ENCODE measurements at regions not wholly inside any gene's neighbourhood (a gene's known extent, or its start where the extent isn't known, plus 50 kb on each side); places are given as distances from the start of the nearest gene placed in this dataset.

DNA sequence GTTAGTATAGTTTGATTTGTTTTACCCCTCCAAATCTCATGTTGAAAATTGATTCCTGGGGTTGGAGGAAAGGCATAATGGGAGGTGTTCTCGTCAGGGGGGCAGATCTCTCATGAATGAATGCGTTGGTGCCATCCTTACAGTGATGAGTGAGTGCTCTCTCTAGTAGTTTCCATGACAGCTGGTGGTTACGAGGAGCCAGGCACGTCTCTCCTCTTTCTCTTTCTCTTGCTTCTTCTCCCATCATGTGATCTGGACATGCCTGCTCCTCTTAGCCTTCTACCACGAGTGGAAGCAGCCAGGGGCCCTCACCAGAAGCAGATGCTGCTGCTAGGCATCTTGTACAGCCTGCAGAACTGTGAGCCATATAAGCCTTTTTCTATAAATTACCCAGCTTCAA lies 454.1 kb downstream of the EFNA5 start:
- no peak for DNase-seq

DNA sequence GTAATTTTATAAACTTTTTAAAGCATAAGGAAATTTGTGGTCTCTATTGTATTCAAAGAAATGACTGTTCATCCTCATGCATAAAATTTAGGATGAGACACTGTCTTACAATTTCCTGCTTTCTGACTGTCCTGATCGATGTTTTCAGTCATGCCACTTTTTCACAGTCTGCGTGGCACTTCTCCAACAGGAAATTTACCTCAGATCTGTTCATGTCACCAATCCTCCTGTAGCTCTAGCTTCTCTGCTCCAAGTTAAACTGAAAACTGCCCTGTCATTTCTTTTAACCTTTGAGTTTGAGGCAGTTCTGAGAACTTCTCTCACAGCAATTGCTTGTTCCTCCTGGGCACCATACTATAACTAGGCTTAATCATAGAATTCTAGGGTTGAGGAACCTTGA lies 455.1 kb downstream of the EFNA5 start:
- peak; percentile 7 for DNase-seq

DNA sequence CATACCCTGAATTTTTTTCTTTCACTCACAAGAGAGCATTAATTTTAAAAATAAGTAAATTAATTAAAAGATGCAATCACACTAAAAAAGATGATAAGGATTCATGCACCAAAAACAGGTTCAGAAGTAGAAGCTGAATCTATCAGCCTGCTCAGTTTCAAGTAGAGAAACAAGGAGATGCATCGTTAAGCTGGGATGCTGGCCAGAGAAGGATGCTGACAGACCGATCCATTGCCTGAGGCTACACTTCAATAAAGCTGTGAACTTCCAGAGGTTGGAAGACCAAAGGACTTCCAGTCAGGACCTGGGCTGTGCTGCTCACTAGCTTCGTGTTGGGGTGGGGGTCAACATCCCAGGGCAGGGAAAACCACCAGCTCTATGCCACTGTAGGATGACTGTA lies 457.7 kb downstream of the EFNA5 start:
- no peak for DNase-seq

DNA sequence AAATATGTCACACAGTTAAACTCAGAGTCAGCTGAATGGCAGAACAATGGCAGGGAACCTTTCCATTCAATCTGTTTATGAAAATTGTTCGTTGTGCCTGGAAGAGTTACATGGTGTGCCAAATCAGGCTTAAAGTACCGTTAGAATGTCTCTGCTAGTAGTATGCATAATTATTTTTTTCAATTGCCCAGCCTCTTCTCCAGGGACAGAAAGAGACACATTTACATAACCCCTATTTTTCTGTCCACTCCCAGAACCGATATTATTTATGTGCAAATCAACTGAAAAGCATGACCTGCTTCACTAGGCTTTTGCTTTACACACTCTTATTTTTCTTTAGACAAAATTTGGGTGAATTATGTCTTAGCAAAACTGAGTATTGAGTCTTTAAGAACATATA lies 459.1 kb downstream of the EFNA5 start:
- DNase-seq: no peak

DNA sequence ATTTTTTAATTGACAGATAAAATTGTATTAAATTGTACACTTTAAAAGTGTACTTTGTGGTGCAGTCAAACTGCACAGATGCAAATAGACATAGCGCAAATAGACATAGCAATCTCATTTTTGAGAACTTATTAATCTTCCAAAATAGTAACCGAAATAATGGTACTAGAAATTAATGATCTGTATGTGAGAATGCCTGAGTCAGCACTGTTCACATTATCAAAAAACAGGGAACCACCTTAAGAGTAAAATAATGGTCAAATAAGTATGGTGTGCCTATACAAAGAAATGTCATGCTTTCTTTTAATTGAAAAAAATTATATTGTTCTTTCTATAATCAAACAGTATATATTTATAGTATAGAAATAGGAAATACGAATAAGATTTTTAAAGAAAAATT lies 461.9 kb downstream of the EFNA5 start:
- no peak for DNase-seq

DNA sequence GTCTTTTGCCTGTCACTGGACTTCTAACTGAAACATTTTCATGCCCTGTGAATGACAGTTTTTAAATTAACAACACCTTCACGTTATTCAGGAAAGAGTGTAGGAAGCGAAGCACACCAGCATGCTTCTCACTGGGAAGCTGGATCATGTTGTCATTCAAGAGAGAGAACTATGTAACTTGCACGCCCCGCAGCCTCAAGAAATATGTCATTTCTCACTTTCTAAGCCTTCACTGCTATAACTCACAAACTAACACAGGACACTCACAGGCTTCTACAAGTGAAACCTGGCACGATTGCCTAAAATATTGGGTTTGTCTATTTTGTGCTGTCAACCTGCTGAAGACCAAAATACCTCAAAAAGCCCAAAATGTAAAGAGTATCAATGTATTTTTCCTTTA lies 466.3 kb downstream of the EFNA5 start:
- DNase-seq: no peak

DNA sequence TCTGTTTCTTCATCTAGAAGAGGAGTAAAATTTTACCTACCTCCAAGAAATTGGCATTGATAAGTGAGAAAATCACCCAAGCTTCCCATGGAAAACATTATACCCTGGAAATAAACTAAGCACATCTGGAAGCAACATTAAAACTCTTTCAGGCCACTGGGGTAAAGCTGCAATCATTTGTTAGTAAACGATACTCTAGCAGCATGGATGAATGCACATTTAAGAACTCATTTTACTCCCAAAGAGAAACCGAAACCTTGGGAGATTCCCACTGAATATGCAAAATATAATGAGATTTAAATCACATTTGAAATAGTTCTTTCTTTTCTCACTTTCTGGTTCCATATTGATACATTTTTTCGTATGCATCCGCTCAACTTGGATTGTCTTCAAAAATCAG lies 467.5 kb downstream of the EFNA5 start:
- no peak for DNase-seq

DNA sequence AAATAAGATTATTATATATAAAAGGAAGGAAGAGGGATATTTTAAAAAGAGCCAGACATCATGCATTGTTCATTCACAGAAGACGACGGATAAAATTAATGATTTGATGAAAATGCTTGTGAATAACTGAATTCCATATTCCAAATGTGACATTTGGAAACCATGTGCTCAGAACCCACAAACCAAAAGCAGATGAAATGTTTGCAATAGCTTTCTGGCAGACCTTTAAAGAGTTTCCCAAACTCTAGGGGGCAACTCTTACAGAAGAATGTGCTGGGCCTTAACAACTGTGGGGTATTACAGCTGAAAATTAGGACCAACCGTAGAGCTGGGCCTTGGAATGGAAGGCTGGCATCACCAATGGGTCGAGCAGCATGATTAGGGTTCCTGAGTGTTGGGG lies 471.0 kb downstream of the EFNA5 start:
- peak; percentile 14 for DNase-seq

DNA sequence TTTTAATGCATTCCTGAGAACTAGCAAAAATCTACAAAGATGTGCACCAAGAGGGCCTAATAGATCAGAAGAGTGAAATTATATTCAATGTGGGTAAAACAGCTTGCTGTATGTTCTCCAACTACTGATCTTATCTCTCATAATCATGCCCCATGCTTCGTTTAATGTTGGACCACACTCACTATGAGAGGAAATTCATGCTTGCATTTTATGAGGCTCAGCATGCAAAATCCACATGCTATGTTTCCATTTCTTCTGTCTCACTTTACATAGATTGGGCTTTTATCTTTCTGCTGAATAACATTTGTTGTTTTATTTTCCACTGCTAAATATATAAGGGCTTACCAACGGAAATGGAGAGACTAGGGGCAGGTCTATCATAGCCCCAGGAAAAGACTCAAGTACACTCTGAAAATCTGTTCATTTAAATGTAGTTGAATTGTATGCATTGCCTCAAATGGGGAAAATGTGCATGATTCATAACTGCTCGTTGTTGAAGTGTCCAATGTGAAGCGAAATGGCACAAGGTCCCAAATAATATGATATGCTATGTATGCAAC lies 474.2 kb downstream of the EFNA5 start:
- no peak for DNase-seq

DNA sequence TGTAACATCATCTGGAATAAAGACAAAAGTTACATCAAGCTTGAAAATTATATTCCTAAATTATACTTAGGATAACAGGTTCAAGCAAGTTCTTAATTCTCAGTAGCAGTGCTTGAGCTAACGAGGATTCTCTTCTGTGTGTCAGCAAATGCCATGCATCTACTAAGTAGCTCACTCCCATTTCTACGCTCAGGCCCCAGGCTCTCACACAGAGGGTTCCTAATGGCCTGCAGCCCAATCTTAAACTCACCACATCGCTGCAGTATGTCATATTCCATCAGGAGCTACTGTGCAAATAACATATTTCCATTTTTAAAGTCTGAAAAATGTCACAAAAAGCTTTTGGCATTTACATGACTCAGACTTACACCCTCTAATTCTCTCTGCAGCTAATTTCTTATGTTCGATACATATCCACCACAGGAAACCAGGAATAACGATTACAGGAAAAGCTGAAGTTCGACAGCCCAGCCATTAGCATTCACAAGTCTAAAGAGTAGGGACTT lies 474.8 kb downstream of the EFNA5 start:
- DNase-seq: no peak

DNA sequence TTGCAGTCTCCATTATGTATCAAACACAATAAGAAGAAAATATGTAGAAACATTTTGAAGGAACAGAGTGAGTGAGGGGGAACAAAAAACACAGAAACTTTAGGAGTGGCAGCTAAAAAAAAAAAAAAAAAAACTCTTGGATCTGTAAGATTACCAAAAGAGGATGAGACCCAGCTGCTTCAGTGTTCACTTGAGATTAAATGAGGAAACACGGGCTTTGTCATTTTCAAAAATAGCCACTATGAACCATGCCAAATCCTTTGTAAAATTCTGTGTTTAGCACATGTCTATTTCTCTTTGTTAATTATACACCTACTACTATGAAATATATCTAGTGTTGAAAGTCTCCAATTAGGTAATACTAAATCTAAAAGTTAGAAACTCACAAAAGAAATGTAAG lies 485.9 kb downstream of the EFNA5 start:
- DNase-seq: no peak

DNA sequence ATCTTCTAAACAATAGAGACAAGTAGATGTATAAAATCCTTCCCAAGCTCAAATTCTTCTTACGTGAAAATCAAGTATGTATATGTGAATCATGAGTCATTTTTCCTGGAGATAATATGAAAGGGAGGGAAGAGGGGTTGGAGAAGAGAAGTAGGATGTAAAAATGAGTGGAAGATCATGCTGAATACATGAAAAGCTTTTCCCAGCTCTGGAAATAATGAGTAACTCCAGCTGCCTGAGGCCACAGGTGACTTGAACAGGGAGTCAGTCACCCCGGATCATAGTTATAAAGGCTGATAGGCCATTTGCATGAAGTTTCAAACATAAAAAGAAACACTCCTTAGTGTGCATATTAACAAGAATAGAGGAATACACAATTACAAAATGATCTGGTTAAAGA lies 486.7 kb downstream of the EFNA5 start:
- DNase-seq: no peak

DNA sequence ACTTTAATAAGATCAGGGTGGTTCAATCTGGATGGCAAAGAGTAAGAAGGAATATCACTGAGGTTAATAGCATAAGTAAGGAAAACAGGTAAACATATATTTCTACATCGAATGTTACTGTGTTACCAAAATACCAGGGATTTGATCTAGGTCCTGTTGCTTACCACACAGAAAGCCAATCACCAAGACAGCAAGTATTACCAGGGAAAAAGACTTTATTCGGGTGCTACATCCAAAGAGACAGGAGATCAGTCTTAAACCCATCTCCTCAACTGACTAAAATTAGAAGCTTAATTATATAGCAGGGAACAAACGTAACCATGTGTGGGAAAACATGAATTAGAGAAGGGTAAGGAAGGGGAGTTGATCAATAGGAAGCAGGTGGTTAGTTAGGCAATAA lies 500.1 kb downstream of the EFNA5 start:
- DNase-seq: no peak

DNA sequence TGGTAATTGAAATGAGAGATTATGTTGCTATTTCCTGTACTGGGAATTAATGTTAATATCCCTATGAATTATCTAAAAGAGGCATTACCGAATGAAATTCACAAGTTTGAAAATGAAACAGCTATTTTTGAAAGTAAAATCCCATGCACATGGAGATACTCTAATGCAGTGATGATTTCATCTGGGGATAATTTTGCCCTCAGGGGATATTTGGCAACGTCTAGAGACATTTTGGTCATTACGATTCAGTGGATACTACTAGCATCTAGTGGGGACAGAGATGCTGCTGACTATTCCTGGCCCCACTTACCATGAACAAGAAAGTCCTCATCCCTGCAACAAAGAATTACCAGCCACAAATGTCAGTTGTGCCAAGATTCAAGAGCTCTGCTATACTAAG lies 500.9 kb downstream of the EFNA5 start:
- DNase-seq: no peak

DNA sequence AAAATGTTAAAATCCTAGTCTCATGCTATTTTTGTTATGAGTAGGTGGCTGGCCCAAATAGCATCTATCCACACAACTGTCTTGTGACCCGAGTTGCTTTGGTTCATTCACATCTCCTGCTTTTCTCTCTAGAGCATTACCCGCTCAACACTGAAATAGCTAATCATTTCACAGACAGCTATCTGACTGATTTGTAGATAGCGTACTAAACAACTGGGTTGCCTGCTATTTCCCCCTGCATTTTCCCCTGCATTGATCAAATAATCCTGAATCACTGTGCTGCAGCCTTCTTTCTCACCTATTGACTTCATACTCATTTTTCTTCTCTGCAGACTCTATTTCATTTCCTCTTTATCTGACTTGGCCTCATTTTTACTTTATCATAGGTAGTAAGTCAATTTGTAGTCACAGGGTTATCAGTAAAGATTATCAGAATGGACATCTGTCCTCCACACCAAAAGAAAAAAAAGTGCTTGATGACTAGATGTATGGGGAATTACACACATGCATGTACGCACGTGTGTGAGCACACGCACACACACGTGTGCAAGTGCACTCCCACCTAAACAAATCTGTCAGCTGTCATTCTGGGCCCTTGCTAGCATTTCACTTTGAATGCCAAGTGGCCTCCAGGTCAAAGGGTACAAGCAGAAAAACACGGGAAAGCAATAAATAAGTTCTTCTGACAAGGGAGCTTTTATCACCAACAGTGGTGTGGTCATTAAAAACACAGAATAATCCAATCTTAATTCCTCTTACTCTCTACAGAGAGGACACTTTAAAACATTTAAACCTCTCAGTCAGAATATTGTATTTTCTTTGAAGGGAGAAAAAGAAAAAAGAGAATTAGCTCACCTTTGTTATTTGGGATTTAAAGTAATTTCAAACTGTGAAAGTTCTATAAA lies 501.6 kb downstream of the EFNA5 start:
- DNase-seq: no peak

DNA sequence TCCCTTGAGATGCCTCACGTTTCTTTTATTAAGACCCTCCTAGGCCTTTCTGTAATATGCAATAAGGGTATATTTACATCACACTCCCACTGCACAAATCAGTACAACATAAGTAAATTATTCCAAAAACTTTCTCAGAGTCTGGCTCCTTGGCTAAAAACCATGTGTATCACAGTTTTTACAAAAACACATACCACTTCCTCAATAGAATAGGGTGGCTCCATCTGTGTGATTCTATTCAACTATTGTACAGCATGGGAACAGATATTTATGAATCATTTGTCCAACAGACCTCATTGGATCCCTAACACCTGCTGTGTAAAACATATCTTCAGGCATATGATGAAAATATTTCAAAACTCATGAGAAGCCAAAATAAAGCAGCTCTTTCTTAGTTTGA lies 502.7 kb downstream of the EFNA5 start:
- DNase-seq: no peak

DNA sequence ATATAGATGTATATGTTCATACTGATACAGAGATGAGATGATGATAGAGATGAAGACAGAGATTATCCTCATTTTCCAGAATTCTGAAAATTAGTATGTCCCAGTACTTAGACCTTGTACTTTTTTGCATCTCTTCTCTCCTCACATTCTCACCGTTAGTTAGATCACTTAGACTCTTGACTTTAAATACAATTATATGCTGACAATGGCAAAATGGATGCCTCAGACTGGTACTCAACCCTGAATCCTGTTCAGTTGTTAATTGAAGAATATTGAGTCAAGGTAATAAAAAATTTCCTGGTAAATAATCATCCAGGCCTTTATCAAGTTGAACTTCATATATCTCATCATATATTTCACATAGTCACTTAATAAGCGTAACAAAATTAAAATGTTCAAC lies 505.4 kb downstream of the EFNA5 start:
- DNase-seq: no peak

DNA sequence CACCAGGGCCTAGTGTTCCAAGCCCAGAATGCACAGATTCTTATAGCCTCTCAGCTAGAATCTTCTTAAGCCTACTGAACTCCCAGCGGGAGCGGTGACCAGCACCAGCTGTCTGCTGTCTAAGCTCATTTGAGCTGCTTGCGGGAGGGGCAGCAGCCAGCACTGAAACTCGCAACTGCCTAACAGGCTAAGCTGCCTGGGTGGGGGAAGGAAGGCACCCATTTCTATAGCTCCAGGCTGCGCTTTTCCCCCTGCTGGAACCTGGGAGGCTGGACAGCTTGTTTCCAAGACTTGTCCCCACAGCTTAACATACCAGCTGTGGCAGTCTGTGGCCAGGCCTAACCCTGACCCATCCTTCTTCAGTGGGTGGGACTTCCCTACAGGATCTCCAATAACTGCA lies 512.9 kb downstream of the EFNA5 start:
- DNase-seq: no peak

DNA sequence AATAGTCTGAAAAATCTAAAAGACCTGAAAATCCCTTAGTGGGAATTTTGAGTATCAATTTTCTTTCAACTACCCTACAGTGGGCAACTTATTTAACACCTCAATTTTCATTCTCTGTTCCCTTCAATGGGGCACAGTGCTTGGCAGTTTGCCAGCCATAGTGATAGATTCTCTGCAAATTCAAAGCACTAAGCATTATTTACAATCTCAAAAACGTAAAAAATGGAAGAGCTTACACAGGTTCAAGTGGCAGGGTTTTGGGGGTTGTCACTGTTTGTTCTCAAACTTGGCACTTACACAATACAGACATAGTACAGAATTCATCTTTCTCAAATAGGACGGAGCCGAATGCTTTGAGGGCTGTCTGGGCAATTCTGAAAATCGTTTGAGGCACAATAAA lies 515.0 kb downstream of the EFNA5 start:
- no peak for DNase-seq

DNA sequence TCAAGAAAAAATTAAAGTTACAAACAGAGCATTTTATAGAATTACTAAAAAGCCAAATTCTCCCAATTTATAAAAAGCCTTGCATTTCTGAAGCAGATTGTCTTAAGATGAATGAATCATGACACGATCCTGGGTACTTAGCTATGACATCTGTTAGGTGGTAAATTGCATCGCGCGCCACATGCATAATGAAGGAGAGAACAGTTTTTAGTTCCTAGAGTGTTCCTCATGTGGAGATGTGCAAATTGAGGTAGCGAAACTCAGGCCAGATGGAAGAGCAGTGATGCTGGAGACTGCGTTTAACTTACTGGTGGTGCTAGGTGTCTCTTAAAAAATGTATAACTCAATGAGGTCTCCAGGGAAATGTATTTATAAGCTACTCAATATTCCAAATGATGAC lies 516.1 kb downstream of the EFNA5 start:
- DNase-seq: no peak

DNA sequence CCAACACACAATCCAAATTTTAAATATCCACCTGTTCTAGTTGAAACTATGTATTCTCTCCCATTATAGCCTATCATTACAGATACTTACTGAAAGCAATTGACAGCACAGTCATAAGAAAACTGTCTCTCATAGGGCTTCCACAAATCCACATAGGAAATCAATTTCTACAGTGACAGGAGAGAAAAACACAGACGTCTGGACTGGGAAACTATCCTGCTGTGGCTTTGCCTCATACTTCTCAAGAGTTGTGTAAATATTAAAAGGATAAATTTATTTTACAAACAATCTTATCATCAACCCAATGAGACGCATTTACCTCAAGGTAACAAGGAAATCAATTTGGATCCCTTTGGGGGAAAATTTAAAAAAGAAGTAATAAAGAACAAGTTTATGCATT lies 517.5 kb downstream of the EFNA5 start:
- peak; percentile 9 for DNase-seq

DNA sequence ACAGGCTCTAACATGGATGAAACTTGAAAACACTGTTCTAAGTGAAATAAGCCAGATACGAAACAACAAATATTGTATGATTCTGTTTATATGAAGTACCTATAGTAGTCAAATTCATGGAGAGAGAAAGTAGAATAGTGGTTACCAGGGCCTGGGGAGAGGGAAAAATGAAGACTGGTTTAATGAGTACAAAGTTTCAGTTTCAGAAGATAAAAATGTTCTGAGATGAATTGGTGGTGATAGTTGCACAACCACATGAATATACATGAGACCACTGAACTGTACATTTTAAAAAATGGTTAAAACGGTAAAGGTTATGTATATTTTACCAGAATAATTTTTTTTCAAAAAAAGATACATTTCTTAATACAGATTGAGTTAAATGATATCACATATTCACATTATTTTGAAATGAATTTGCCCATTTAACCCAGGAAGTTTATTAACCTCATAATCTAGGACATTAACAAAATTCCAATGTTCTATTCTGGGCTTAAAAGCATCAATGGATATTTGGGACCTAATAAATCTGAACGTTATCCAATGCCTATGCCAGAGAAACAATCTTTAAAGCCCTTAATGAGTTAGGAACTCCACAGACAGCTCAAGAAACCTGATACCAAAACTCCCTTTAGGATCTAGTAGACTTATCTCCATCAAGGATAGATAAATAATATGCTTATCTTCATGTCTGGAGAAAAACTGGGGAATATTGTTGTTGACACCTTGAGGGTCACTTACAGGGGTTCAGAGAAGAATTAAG lies 521.3 kb downstream of the EFNA5 start:
- no peak for DNase-seq

DNA sequence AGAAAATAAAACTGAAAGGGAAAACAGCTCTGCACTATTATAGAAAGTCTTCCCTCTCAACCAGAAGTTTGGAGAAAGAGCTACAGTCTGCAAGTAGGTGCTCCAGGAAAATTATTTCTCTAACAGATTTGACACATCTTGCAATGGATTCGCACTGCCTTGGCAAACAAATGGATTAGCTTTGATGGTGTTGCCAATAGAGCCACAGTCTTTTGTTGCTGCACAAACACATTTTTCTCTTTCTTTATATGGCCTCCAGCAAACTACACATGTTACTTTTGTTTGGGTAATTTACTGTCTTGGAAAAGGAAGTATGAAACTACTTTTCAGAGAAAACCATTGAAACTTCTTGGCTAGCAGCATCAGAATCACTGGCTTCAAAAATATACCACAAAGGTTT lies 523.1 kb downstream of the EFNA5 start:
- DNase-seq: no peak

DNA sequence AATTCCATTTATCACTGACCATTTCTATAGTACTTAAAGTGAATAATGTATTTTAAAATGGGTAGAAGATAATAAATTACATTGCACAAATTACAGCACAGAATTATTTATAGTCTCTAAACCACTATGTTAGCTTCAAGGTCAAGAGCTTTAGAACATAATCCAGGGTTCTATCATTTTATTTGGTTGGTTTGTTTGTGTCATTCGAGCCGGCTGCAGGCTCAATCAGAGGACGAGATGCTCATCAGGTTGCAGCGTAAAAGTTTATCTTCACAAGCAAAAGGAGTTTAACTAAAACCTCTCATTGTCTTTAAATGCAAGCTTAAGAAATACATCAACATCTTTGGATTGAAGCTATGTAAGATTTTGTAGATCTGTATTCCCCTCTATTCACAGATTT lies 523.8 kb downstream of the EFNA5 start:
- DNase-seq: no peak
